Large intestine (tissue), 3 donors: ENCODE measurements at regions not wholly inside any gene's neighbourhood (a gene's known extent, or its start where the extent isn't known, plus 50 kb on each side); places are given as distances from the start of the nearest gene placed in this dataset.
"Not testable (repeated sequence)": the region's sequence is repeated elsewhere in the genome, so short reads cannot be mapped to it uniquely, and the experiment has no call there.

Source experiments
- DNase-seq, 2 donors: peaks; one replicate each; pipeline versions ENCODE4 v3.0.0 to v3.0.0-alpha.2; 2013
- H3K27ac ChIP-seq: one replicate; pipeline ENCODE4 v1.5.1; 2013; ENCODE audit warnings: low read length
- H3K27me3 ChIP-seq: 2 replicates; pipeline ENCODE4 v1.6.1; 2013; ENCODE audit warnings: low read length; ENCODE audit not compliant: control insufficient read depth, insufficient read depth
- H3K36me3 ChIP-seq: 2 replicates; pipeline ENCODE4 v1.6.1; 2013; ENCODE audit warnings: low read length; ENCODE audit not compliant: control insufficient read depth, insufficient read depth
- H3K4me1 ChIP-seq: one replicate; pipeline ENCODE4 v1.6.1; 2013; ENCODE audit warnings: low read length; ENCODE audit not compliant: control insufficient read depth, insufficient read depth
- H3K4me3 ChIP-seq: one replicate; pipeline ENCODE4 v1.5.1; 2013; ENCODE audit warnings: low read length
- H3K9me3 ChIP-seq: one replicate; pipeline ENCODE4 v1.6.1; 2013; ENCODE audit warnings: mild to moderate bottlenecking, low read depth, low read length, moderate library complexity; ENCODE audit not compliant: control insufficient read depth
- WGBS: methylation state at CpG from one replicate; pipeline ENCODE4 v1.1.5; 2013; ENCODE audit warnings: low lambda C conversion rate; ENCODE audit not compliant: insufficient coverage; 5-methylcytosine and 5-hydroxymethylcytosine counted together

DNA sequence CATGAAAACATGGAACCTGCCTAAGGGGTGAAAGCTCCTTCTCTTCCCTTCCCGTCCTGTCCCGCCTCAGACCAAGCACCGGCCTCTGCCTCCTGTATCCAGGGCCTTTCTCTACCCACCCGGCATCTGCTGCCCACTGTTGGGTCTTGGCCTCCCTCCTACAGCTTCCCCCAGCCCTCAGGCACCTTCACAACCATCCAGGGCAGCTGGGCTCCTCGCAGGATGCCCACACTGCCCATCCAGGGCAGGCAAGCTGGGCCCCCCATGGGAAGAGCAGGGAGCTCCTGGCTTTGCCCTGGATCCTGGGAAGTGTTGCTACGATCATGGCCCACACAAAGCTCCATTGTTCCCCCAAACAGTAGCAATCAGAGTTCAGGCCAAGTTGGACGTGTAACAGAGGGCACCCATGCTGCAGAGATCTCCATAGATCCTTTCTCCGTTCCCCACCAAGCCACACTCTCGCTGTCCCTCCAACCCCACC, 206.6 kb downstream of the NDUFA10 start:
- no peak for DNase-seq
- Histone ChIP-seq H3K4me3 (no peak overlapping the region), H3K36me3 (no peaks in the 10 kb centered on the region), H3K27ac (no peak overlapping the region), H3K9me3 (no peaks in the 10 kb centered on the region), H3K4me1 (peaks cover 6% of the 10 kb centered on the region), H3K27me3 (no peaks in the 10 kb centered on the region)
- WGBS, result no CpG with 5 or more reads among the region's 9 CpGs

- H3K27ac ChIP-seq, result no peak overlapping the region
- WGBS, result no CpG with 5 or more reads among the region's 5 CpGs
These were observed 207.1 kb downstream of the NDUFA10 start for GRCh38 chr2:239818086-239818485.

GRCh38 chr2:239817468-239818031, 207.6 kb downstream of the NDUFA10 start:
- no CpG with 5 or more reads among the region's 8 CpGs for WGBS
- not testable (repeated sequence) for H3K4me3 ChIP-seq, H3K27ac ChIP-seq, H3K4me1 ChIP-seq, H3K27me3 ChIP-seq, DNase-seq, H3K9me3 ChIP-seq, H3K36me3 ChIP-seq

More at GRCh38 chr2:239818086-239818485, 207.1 kb downstream of the NDUFA10 start:
- Histone ChIP-seq H3K4me3 (no peak overlapping the region), H3K27me3 (no peaks in the 10 kb centered on the region), H3K9me3 (no peaks in the 10 kb centered on the region), H3K36me3 (no peaks in the 10 kb centered on the region), H3K4me1 (peaks cover 6% of the 10 kb centered on the region)
- DNase-seq, result no peak

DNA sequence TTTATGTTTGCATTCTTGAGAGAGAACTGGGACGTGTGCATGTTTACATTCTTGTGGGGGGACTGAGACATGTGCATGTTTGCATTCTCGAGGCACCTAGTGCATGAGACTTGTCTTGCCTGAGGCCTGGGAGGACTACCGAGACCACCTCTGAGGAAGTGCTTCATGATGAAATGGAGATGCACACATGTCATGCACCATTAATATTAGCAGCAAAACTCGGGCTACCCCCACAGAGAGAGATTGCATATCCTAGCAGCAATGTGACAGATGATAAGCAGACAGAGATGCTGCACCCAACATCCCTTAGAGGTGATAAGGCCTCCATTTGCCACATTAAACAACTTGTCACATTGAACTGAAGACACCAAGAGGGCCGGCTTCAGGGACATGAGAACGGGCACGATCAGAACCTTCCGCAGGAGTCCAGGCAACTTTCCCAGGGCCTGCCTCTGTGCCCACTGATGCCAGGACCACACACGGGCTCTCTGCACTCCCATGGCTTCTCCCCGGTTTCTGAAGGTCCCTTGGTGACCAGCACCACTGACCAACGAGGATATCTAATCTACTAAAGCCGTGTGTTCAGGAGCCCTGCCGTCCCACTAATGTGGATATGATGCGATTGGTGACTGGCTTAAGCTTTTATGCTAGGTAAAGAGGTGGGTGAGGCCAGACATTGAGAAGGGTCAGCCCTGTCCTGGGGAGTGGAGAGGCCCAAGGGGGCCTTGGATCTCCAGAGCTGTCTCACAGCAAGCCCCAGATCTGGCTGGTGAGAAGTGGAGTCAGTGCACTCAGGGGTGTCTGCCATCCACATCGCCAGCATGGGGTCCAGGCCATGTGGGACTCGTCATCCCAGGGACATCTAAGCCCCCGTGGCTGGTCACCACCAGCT, 208.3 kb downstream of the NDUFA10 start:
- H3K27ac ChIP-seq, result no peak overlapping the region
- no peak overlapping the region for H3K4me3 ChIP-seq
- H3K27me3 ChIP-seq, result no peaks in the 10 kb centered on the region
- no peaks in the 10 kb centered on the region for H3K36me3 ChIP-seq
- peaks cover 6% of the 10 kb centered on the region for H3K4me1 ChIP-seq
- DNase-seq, result no peak
- WGBS, result no CpG with 5 or more reads among the region's 17 CpGs
- no peaks in the 10 kb centered on the region for H3K9me3 ChIP-seq

- H3K4me1 ChIP-seq, result peaks cover 6% of the 10 kb centered on the region
- DNase-seq, result no peak
- H3K27ac ChIP-seq, result peak overlapping the region; percentile 59
- no peak overlapping the region for H3K4me3 ChIP-seq
- no peaks in the 10 kb centered on the region for H3K27me3 ChIP-seq
- no peaks in the 10 kb centered on the region for H3K36me3 ChIP-seq
- WGBS, result no CpG with 5 or more reads among the region's 12 CpGs
- no peaks in the 10 kb centered on the region for H3K9me3 ChIP-seq
These were observed 209.5 kb downstream of the NDUFA10 start for GRCh38 chr2:239815671-239816070.

DNA sequence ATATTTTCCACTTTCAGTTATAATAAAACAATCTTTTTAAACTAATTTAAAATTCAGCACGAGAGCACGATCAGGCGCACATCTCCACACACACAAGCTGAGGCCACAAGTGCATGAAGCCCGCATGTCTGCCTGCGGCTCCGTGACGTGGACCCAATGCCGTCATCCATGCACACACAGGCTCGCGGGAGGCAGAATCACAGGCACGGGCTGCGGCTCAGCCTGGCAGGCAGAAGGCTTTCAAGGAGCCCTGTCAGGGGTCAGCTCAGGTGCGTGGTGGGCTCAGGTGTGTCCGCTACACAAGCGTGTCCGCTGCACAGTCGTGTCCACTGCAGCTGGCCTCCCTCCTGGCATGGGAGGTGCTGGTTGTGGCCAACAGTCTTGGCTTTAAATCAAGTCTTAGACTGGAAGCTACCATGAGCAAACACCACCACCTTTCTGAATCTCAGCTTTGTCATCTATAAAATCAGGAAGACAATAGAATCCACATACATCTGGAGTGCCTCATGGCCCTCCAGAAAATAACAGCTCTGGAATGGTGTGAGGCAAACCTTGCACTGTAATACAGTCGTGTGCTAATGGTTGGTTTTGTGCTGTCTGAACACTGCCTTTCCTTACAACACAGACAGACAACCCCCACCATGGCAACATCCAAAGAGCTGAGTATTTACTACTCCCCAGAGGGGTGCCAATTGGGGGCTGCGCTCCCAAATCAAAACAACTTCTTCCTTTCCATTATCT, 210.1 kb downstream of the NDUFA10 start:
- no CpG with 5 or more reads among the region's 19 CpGs for WGBS
- H3K4me3 ChIP-seq, result no peak overlapping the region
- peak overlapping the region; percentile 59 for H3K27ac ChIP-seq
- peaks cover 6% of the 10 kb centered on the region for H3K4me1 ChIP-seq
- H3K36me3 ChIP-seq, result no peaks in the 10 kb centered on the region
- H3K27me3 ChIP-seq, result no peaks in the 10 kb centered on the region
- H3K9me3 ChIP-seq, result no peaks in the 10 kb centered on the region
- peak in 1 of 2 donors; percentile 47 for DNase-seq

DNA sequence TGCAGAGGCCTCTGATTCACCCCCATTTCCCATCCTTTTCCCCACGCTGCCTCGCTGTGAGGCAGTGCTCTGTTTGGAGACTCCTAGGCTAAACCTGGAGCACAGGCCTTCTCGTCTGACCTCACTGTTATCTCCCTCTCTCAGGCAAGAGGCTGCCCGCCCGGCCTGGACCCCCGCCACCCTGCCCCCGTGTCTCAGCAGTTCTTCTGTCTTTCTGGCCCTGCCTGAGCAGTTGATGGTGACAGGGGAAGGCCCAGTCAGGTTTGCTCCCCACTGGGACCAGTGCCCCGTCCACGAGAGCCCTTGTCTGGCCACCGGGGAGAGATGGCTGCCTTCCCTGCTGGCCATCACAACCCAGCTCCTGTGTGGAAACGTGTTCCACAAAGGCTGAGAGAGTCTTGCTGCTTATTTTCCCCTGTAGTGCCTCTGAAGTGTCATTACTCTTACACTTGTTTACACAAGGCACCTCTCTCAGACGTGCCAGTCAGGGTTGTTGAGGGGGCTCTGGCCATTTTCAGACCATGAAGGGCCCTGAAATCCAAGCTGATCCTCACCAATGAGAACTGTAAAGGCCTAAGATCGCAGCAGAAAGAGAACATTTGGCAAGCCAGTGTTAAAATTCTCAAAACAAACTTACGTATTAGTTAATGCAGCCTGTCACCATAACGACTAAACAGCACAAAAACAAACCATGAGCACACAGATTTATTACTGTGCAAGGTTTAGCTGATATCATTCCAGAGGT, 210.9 kb downstream of the NDUFA10 start:
- peaks cover 6% of the 10 kb centered on the region for H3K4me1 ChIP-seq
- H3K36me3 ChIP-seq, result no peaks in the 10 kb centered on the region
- H3K27me3 ChIP-seq, result no peaks in the 10 kb centered on the region
- H3K4me3 ChIP-seq, result no peak overlapping the region
- peak overlapping the region; percentile 58 for H3K27ac ChIP-seq
- peak in 1 of 2 donors; percentile 73 for DNase-seq
- WGBS, result no CpG with 5 or more reads among the region's 15 CpGs
- no peaks in the 10 kb centered on the region for H3K9me3 ChIP-seq

DNA sequence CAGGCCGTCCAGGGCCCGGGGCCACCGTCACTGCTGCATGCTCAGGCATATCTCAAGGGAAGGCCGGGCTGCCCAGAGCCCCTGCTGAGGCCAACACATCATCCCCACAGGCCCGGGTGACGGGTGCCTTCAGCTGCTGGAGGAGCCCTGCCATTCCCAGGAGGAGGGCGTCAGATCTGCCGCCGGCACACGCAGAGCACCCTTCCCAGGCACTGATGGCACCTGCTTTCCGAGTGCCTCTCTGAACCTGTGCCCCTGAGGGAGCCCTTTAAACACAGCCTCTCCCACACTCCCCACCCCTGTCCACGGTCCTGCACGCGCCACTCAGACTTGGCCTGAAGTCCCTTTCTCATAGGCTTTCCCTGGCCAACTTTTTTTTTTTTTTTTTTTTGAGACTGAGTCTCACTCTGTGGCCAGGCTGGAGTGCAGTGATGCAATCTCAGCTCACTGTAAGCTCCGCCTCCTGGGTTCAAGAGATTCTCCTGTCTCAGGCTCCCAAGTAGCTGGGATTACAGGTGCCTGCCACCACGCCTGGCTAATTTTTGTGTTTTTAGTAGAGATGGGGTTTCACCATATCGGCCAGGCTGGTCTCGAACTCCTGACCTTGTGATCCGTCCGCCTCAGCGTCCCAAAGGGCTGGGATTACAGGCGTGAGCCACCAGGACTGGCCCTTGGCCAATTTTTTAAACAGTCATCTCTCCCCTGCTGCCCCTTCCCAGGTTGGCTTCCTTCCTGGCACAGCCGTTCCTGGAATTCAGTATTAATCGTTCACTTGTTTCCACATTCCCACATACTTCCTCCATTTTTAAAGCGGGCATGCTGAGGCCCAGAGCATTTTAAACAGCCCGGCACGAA, 211.7 kb downstream of the NDUFA10 start:
- Histone ChIP-seq H3K4me3 (no peak overlapping the region), H3K27me3 (no peaks in the 10 kb centered on the region), H3K9me3 (no peaks in the 10 kb centered on the region), H3K36me3 (no peaks in the 10 kb centered on the region), H3K4me1 (peaks cover 6% of the 10 kb centered on the region), H3K27ac (peak overlapping the region; percentile 58)
- DNase-seq, result peak in 1 of 2 donors; percentile 11
- WGBS, result 73% methylated on average over 2 of the region's 27 CpGs

DNA sequence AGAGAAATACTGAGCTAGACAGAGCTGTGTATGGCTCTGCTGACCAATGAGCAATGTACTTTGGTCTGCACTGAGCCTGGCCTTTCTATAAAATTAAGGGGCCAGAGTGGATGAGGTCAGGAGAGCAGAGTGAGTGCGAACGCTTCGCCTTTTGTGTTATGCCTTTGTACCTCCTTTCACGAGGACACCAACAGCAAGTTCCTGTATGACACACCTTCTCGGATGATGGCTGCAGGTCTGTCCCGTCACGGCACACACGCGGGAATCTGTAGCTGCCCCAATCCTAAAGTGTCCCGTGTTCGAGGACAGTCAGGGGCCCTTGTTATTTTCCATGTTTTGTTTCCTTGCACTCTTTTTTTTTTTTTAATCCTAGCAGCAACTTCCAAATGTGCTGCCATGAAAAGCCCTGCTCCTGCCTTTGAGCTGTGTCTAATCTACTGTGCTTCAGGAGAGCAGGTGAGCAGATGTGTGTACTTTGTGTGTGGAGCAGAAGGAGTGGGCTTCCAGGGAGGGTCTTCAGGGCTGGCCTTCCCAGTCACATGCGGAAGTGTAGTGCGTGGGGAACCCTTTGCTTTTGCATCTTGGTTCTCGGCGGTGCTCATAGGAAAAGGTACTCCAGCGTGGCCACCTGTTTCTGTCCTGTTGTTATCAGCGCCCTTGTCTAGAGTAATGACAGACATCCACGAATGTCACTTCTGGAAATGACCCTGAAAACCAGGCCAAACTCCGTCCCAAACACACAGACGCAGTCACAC, 213.2 kb downstream of the NDUFA10 start:
- H3K4me3 ChIP-seq, result no peak overlapping the region
- H3K27me3 ChIP-seq, result no peaks in the 10 kb centered on the region
- no peak for DNase-seq
- H3K9me3 ChIP-seq, result no peaks in the 10 kb centered on the region
- H3K36me3 ChIP-seq, result no peaks in the 10 kb centered on the region
- peaks cover 6% of the 10 kb centered on the region for H3K4me1 ChIP-seq
- H3K27ac ChIP-seq, result no peak overlapping the region
- 93% methylated on average over 9 of the region's 20 CpGs for WGBS
